ENCODE measurements at regions not wholly inside any gene's neighbourhood (a gene's known extent, or its start where the extent isn't known, plus 50 kb on each side); places are given as distances from the start of the nearest gene placed in this dataset.

DNA sequence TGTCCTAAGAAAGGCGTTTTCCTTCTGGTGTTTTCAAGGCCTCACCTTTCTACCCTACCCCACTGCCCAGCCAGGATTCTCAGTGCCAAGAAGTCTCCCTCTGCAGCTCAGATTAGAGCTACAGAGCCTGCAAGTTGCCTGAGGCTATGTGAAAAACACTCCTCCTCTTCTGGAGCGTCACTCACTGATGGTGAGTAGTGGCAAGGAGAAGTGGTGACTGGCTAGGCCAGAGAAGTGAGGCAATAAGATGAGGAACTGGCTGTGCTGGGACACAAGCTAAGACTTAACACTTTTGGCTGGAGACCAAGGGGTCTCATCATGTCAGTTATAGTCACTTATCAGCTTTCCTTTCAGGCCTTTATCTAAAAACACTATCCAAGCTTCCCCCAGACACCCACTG lies 86.7 kb upstream of the PRKAR2B start:
- Mint-ChIP-seq H3K9me3 (ENCODE audit: unreplicated experiment) (no peaks in the 10 kb centered on the region), H3K36me3 (ENCODE audit: unreplicated experiment) (no peaks in the 10 kb centered on the region), H3K27ac (ENCODE audit: unreplicated experiment) (no peak overlapping the region), H3K27me3 (ENCODE audit: unreplicated experiment) (peaks cover 14% of the 10 kb centered on the region), H3K4me1 (ENCODE audit: unreplicated experiment) (no peaks in the 10 kb centered on the region), H3K4me3 (ENCODE audit: unreplicated experiment) (no peak overlapping the region)
- DNase-seq (ENCODE audit: extremely low spot score, unreplicated experiment), result no peak
- TF ChIP-seq, protein P1, sequence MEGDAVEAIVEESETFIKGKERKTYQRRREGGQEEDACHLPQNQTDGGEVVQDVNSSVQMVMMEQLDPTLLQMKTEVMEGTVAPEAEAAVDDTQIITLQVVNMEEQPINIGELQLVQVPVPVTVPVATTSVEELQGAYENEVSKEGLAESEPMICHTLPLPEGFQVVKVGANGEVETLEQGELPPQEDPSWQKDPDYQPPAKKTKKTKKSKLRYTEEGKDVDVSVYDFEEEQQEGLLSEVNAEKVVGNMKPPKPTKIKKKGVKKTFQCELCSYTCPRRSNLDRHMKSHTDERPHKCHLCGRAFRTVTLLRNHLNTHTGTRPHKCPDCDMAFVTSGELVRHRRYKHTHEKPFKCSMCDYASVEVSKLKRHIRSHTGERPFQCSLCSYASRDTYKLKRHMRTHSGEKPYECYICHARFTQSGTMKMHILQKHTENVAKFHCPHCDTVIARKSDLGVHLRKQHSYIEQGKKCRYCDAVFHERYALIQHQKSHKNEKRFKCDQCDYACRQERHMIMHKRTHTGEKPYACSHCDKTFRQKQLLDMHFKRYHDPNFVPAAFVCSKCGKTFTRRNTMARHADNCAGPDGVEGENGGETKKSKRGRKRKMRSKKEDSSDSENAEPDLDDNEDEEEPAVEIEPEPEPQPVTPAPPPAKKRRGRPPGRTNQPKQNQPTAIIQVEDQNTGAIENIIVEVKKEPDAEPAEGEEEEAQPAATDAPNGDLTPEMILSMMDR (IDR thresholded peaks at IDR 0.05), result no peak

DNA sequence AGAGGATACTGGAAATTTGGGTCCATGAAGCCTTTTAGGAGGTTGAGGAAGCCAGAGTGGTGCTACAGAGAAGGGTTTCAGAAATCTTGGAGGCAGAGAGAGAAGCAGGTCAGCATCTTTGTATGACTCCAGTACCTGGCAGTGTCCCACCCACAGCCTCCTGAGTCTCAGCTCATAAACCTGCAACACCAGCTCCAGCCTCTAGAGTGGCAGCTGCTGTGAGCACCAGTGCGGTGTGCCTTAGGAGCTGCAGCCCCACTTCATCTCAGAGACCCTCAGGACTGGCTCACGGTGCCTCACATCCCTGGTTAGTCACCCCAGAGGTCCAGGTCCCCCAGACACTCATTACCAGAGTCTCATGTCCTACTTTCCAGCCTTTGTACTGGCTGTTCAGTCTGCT lies 84.8 kb upstream of the PRKAR2B start:
- Mint-ChIP-seq H3K4me3 (ENCODE audit: unreplicated experiment) (no peak overlapping the region), H3K27ac (ENCODE audit: unreplicated experiment) (no peak overlapping the region), H3K27me3 (ENCODE audit: unreplicated experiment) (peaks cover 23% of the 10 kb centered on the region), H3K36me3 (ENCODE audit: unreplicated experiment) (no peaks in the 10 kb centered on the region), H3K4me1 (ENCODE audit: unreplicated experiment) (no peaks in the 10 kb centered on the region), H3K9me3 (ENCODE audit: unreplicated experiment) (no peaks in the 10 kb centered on the region)
- TF ChIP-seq, protein P1 (IDR thresholded peaks at IDR 0.05), result no peak
- DNase-seq (ENCODE audit: extremely low spot score, unreplicated experiment), result no peak

DNA sequence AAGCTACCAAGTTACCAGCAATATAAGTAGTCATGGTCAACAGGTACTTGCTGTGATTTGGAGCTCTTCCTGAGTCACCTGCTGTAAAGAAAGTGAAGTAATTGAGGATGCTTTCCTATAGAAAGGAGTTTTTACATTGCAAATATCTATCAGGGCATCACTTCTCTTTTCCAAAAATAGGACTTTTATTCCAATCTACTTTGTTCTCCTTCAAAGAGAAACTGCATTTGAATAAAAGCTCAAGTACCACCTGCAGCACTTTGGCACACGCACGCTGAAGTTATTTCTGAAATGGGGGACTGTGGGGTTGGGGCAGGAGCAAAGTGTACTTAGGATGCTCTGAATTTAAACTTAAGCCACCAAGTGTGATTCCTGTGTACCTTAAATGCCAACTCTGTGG lies 81.8 kb upstream of the PRKAR2B start:
- no peak overlapping the region for H3K27ac Mint-ChIP-seq (ENCODE audit: unreplicated experiment)

DNA sequence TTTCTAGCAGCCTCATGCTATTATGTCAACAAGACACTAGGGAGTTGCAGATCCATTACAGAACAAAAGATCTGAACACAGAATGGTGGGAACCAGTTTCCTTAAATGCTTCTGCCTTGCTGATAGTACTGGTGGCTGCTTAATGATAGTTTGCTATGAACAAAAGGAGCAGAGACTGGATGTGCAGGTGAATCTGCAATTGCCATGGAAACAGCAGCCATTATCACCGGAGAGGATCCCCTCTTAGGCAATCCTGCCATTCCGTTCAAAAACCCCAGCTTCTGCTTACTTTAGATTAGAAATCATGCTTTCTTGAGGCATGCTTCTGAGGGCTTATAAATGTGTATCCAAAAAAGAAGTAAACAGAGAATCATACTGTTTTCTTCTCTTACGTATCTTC lies 80.0 kb upstream of the PRKAR2B start:
- TF ChIP-seq, protein P1 (IDR thresholded peaks at IDR 0.05), result no peak
- no peaks in the 10 kb centered on the region for H3K36me3 Mint-ChIP-seq (ENCODE audit: unreplicated experiment)
- peaks cover 25% of the 10 kb centered on the region for H3K27me3 Mint-ChIP-seq (ENCODE audit: unreplicated experiment)
- H3K27ac Mint-ChIP-seq (ENCODE audit: unreplicated experiment), result no peak overlapping the region
- no peak for DNase-seq (ENCODE audit: extremely low spot score, unreplicated experiment)
- H3K9me3 Mint-ChIP-seq (ENCODE audit: unreplicated experiment), result no peaks in the 10 kb centered on the region
- H3K4me1 Mint-ChIP-seq (ENCODE audit: unreplicated experiment), result no peaks in the 10 kb centered on the region
- H3K4me3 Mint-ChIP-seq (ENCODE audit: unreplicated experiment), result no peak overlapping the region

More for the DNA sequence above, 81.8 kb upstream of the PRKAR2B start:
- DNase-seq (ENCODE audit: extremely low spot score, unreplicated experiment), result no peak
- no peaks in the 10 kb centered on the region for H3K36me3 Mint-ChIP-seq (ENCODE audit: unreplicated experiment)
- TF ChIP-seq, protein P1 (IDR thresholded peaks at IDR 0.05), result no peak
- H3K9me3 Mint-ChIP-seq (ENCODE audit: unreplicated experiment), result no peaks in the 10 kb centered on the region
- H3K4me1 Mint-ChIP-seq (ENCODE audit: unreplicated experiment), result no peaks in the 10 kb centered on the region
- H3K27me3 Mint-ChIP-seq (ENCODE audit: unreplicated experiment), result peaks cover 29% of the 10 kb centered on the region
- no peak overlapping the region for H3K4me3 Mint-ChIP-seq (ENCODE audit: unreplicated experiment)

DNA sequence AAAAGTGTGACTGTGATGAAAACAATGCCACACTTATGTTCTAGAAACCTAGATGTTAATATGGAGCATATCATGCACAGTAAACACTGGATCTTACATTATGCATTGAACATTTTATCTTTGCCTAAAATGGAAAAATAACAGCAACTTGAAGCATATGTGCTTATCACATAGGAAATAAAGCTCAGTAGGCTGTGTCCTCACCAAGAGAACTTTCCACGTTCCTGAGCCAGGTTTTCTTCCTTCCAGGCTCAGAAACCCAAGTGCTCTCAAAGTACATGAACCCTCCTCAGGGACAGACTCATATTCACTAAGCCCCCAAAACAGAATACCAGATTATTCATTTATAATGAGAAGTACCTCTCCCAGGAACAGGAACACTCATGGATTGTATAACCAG lies 79.4 kb upstream of the PRKAR2B start:
- H3K4me1 Mint-ChIP-seq (ENCODE audit: unreplicated experiment), result no peaks in the 10 kb centered on the region
- H3K4me3 Mint-ChIP-seq (ENCODE audit: unreplicated experiment), result no peak overlapping the region
- H3K9me3 Mint-ChIP-seq (ENCODE audit: unreplicated experiment), result no peaks in the 10 kb centered on the region
- no peak overlapping the region for H3K27ac Mint-ChIP-seq (ENCODE audit: unreplicated experiment)
- TF ChIP-seq, protein P1 (IDR thresholded peaks at IDR 0.05), result no peak
- no peak for DNase-seq (ENCODE audit: extremely low spot score, unreplicated experiment)
- H3K36me3 Mint-ChIP-seq (ENCODE audit: unreplicated experiment), result no peaks in the 10 kb centered on the region
- H3K27me3 Mint-ChIP-seq (ENCODE audit: unreplicated experiment), result peaks cover 25% of the 10 kb centered on the region
